Brain microvascular endothelial cell (primary cell): ENCODE measurements at regions not wholly inside any gene's neighbourhood (a gene's known extent, or its start where the extent isn't known, plus 50 kb on each side); places are given as distances from the start of the nearest gene placed in this dataset.

Experiments
- DNase-seq: peaks from one replicate; pipeline ENCODE4 v3.0.0-alpha.2; 2020
- H3K27ac ChIP-seq: fragments of 250-450 bp; sonication (Bioruptor Pico); 2 replicates; pipeline ENCODE4 v1.5.1; 2020; ENCODE audit warnings: mild to moderate bottlenecking, moderate library complexity
- H3K27me3 ChIP-seq: fragments of 250-450 bp; sonication (Bioruptor Pico); replicated peaks from 2 replicates; pipeline ENCODE4 v1.5.1; 2020; ENCODE audit warnings: mild to moderate bottlenecking
- H3K36me3 ChIP-seq: fragments of 250-450 bp; sonication (Bioruptor Pico); replicated peaks from 2 replicates; pipeline ENCODE4 v1.5.1; 2020; ENCODE audit warnings: mild to moderate bottlenecking
- H3K4me3 ChIP-seq: 2 replicates; pipeline ENCODE4 v1.5.1; 2011; ENCODE audit warnings: low read depth, mild to moderate bottlenecking, control low read depth, low read length, moderate library complexity
- in situ Hi-C: cut with HindIII; loops from 2 replicates; pipeline ENCODE4 v1.10.0; 2017; ENCODE audit warnings: low sequenced_read_pairs, low pct_ligation_motif_present
- TF ChIP-seq, protein P1 (sequence below): IDR thresholded peaks from 2 replicates; pipeline ENCODE4 v1.5.1; 2011; ENCODE audit warnings: low read depth, mild to moderate bottlenecking, moderate library complexity, low read length, control low read depth, inconsistent platforms; ENCODE audit errors: missing control alignments

DNA sequence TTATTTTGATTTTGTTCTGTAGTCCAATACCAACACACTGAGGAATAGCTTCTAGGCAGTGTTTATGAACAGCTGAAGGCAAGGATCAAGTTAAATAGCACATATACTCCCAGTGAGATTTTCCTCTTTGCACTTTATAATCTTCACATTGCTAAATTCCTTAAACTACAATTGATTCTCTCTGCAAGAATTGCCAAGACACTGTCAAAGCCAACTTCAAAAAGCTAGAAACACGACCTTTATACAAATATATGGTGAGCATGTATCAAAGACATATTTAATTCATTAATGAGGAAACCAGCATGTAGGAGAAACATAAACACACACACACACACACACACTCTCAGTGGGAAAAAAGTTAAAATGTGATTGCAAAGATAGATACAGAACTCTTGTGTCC is 86.4 kb upstream of the FAM9C start:
- Histone ChIP-seq H3K36me3 (no peaks in the 10 kb centered on the region), H3K4me3 (no peak overlapping the region), H3K27ac (no peak overlapping the region), H3K27me3 (no peaks in the 10 kb centered on the region)
- TF ChIP-seq, protein P1, sequence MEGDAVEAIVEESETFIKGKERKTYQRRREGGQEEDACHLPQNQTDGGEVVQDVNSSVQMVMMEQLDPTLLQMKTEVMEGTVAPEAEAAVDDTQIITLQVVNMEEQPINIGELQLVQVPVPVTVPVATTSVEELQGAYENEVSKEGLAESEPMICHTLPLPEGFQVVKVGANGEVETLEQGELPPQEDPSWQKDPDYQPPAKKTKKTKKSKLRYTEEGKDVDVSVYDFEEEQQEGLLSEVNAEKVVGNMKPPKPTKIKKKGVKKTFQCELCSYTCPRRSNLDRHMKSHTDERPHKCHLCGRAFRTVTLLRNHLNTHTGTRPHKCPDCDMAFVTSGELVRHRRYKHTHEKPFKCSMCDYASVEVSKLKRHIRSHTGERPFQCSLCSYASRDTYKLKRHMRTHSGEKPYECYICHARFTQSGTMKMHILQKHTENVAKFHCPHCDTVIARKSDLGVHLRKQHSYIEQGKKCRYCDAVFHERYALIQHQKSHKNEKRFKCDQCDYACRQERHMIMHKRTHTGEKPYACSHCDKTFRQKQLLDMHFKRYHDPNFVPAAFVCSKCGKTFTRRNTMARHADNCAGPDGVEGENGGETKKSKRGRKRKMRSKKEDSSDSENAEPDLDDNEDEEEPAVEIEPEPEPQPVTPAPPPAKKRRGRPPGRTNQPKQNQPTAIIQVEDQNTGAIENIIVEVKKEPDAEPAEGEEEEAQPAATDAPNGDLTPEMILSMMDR = no peak
- in situ Hi-C loops = no loop called here
- DNase-seq = no peak

DNA sequence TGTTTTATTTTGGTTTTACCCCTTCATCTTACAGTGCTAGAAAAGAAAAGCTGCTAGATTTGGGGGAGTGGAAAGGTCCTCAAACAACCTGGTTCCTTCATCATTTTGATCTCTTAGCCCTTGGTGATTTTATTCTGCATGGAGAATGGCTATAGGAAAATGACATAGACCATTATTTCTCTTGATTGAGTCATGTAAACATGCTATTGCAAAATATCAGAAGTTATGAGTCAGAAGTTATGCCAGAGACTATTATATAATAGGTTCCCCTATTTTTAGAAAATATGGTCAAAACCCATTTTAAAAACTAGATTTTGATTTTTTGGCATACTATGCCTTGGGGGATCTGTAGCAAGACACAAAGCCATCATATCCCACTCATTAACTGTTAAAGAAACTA is 83.7 kb upstream of the FAM9C start:
- TF ChIP-seq, protein P1 = no peak
- Histone ChIP-seq H3K36me3 (no peaks in the 10 kb centered on the region), H3K4me3 (no peak overlapping the region), H3K27me3 (no peaks in the 10 kb centered on the region), H3K27ac (no peak overlapping the region)
- no peak for DNase-seq
- in situ Hi-C loops = no loop called here

DNA sequence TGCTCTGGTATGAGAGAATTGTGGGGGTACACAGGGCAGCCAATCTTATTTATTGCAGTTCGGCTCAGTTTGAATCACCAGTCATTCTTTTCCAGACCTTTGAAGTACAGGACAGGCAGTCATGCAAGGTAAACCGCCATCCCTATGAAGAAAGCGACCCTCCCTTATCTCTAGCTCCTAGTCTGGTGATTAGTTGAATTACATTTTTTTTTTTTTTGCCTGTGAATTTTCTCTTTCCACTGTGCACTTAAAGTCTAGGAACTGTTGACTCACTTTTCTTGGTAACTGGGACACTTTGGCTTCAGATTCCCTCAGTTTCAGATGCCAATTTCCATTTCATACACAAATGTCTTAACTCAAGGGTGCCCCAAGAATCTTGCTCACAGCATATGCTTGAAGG is 82.4 kb upstream of the FAM9C start:
- peak; percentile 5 for DNase-seq
- Histone ChIP-seq H3K36me3 (no peaks in the 10 kb centered on the region), H3K27me3 (no peaks in the 10 kb centered on the region), H3K4me3 (no peak overlapping the region), H3K27ac (no peak overlapping the region)
- in situ Hi-C loops = no loop called here
- TF ChIP-seq, protein P1 = no peak

DNA sequence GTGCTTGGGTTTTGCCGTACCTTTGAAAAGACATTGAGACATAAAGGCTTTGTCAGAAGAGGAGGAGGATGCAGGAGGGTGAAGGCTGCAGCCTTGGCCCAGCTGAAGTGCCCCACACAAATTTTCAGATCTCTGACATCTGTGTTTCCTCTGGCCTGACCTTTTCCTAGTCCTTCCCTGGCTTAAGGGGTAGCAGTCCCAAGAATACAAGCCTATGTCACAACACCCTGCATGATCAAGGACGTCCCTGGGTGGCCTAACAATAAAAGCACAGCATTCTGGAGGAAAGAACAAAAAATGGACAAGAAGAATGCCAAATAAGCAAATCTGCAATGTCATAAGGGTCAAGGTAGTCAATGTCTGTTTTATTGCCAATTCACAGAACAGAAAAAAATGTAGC is 80.8 kb upstream of the FAM9C start:
- in situ Hi-C loops = no loop called here
- H3K27ac ChIP-seq = no peak overlapping the region
- DNase-seq = no peak
- H3K36me3 ChIP-seq = no peaks in the 10 kb centered on the region
- TF ChIP-seq, protein P1 = no peak
- H3K27me3 ChIP-seq = no peaks in the 10 kb centered on the region
- no peak overlapping the region for H3K4me3 ChIP-seq

DNA sequence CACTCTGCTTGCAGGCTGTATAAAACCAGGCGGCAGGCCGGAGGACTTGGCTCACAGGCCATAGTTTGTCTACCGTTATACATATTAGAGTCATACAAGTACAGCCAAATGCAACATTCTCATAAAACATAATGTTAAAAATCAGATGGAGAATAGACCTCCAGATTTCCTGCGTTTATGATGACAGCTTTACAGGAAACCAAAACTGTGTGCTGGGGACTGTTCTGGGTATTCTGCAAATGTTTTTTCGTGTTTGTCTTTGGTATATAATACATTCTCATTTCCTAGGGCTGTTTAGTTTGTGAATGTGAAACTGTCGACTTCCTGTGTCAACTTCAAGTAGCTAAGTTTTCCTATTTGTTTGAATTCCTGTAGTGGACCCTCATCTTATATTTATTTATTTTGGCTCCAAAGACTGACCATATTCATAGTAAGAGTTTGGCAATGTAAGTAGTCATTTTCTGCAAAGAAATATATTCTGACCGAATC is 79.5 kb upstream of the FAM9C start:
- in situ Hi-C loops = no loop called here
- peak; percentile 27 for DNase-seq
- TF ChIP-seq, protein P1 = no peak

DNA sequence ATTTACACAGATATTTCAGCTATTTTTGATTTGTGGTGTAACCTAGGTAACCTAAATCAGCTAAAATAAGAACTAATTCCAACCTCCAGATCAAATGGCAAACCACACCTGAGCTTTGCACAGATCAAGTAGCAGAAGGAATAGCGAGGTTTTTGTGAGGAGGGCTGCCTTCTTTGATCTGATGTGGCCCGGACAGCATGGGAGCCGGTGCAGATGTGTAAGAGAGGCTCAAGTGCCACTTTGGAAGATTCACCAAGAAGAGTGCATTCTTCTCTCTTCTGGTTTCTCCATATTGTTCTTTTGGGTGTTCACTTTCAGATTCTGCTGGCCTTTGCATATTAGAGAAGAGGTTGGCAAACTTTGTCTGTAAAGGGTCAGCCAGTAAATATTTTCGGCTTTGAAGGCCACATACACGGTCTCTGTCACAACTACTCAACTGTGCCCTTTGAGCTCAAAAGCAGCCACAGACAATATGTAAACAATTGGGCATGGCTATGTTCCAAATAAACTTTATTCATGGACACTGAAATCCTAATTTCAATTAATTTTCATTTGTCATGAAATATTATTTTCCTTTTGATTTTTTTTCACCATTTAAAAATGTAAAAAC is 78.9 kb upstream of the FAM9C start:
- Histone ChIP-seq H3K27ac (peak overlapping the region; percentile 89), H3K36me3 (no peaks in the 10 kb centered on the region), H3K27me3 (no peaks in the 10 kb centered on the region), H3K4me3 (no peak overlapping the region)
- TF ChIP-seq, protein P1 = no peak
- no peak for DNase-seq
- in situ Hi-C loops = no loop called here

More for the DNA sequence above, 79.5 kb upstream of the FAM9C start:
- H3K4me3 ChIP-seq = no peak overlapping the region
- no peaks in the 10 kb centered on the region for H3K36me3 ChIP-seq
- no peaks in the 10 kb centered on the region for H3K27me3 ChIP-seq
- peak overlapping the region; percentile 89 for H3K27ac ChIP-seq
